ENCODE measurements at regions not wholly inside any gene's neighbourhood (a gene's known extent, or its start where the extent isn't known, plus 50 kb on each side); places are given as distances from the start of the nearest gene placed in this dataset.

DNA sequence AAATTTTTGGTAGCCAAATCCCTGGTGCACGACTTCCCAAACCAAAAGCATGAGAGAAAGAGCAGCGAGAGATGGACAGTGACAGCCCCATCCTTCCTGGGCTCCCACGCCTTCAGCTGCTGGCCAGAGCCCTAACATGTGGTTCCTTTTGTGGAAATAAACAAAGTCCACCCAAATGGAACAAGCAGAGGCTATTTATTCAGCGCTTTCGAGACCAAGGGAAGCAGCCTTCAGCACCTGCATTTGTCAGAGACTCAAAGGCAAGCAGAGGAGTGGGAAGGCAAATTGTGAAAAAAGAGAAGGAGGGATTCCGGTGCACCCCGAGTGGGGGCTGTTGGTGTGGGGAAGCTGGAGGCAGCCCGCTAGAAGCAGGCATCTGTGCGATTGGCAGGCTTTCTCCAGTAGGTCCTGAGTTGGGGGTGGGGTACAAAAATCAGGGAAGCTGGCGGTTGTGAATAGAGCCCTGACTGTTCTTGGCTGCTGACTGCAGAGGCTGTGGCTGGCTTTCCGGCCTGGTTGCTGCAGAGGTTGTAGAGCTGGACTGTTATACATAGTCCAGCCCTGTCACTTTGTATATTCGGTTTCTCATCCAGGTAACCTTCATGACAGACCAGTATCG is 427.2 kb downstream of the OCA2 start:
- peak; percentile 43 for DNase-seq

GRCh38 chr15:27670486-27671209 is 428.5 kb downstream of the OCA2 start:
- DNase-seq = peak; percentile 43

GRCh38 chr15:27669641-27670040 is 429.5 kb downstream of the OCA2 start:
- DNase-seq = no peak

DNA sequence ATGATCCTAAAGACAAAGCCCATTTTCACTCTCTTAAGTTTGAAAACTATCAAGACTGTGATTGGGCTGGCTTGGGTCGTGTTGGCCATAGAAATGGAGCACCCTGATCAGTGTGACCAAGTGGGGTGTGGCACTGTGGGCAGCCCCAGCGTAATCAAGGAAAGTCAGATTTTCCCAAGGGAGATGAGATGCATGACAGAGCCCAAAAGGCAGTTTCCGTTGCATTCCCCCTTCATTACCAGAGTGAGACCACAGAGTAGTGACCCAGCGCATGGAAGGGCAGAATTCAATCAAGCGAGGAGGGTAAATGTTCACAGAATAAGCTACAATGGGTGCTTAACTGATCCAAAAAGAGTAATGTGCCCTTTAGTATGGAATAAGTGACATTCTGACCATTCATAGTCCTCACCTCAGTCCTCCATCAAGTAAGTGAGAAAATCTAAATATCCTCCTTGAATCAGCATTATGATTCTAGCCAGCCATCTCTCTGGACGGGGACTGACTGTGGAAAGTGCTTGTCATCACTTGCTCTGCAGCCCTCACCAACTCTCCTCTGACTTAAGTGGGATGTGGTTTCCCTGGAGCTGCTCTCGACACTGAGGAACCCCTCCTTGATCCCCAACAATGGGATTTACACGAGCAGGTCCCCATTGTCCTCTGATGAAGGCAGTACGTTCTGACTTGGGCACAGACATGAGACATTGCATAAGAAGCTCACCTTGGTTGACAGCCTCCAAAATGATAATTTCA is 430.5 kb downstream of the OCA2 start:
- DNase-seq = no peak

GRCh38 chr15:27665002-27665401 is 434.1 kb downstream of the OCA2 start:
- no peak for DNase-seq

- no peak for DNase-seq
Measured at GRCh38 chr15:27662892-27663291, 436.2 kb downstream of the OCA2 start.

DNA sequence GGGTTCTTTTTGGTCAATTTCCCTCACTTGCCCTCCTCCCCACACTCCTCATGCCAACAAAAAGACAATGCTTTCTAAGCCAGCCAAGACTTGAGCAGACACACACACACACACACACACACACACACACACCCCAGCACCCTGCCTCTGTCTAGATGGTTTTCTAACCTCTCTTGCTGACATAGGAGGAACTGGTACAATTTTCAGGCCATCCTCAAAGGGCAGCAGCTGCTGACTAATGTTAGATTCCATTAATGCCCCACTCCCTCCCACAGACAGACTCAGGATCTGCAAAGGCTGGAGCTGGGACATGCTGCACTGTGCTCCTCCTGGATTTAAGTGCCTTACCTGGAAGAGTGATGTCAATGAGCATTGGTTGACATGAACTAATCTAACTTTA is 438.4 kb downstream of the OCA2 start:
- DNase-seq = no peak

DNA sequence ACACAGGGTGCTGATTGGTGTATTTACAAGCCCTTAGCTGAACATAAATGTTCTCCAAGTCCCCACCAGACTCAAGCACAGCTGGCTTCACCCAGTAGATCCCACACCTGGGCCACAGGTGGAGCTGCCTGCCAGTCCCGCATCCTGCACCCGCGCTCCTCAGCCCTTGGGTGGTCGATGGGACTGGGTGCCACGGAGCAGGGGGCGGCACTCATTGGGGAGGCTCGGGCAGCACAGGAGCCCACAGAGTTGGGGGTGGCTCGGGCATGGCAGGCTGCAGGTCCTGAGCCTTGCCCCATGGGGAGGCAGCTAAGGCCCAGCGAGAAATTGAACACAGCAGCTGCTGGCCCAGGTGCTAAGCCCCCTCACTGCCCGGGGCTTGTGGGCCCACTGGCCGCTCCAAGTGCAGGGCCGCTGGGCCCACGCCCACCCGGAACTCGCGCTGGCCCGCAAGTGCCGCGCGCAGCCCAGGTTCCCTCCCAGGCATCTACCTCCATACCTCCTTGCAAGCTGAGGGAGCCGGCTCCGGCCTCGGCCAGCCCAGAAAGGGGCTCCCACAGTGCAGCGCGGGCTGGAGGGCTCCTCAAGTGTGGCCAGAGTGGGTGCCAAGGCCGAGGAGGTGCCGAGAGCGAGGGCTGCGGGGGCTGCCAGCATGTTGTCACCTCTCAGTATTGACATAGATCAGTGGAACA is 442.7 kb downstream of the OCA2 start:
- DNase-seq = no peak

DNA sequence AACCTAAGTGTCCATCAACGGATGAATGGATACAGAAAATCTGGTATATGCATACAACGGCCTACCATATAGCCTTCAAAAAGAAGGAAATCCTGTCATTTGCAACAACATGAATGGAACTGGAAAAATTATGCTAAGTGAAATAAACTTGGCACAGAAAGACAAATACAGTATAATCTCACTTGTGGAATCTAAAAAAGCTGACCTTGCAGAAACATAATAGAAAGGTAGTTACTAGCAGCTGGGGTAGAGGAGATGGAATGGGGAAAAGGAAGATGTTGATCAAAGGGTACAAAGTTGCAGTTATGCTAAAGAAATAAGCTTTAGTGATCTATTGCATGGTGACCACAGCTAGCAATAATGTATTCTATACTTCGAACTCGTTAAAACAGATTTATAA is 444.1 kb downstream of the OCA2 start:
- DNase-seq = no peak

DNA sequence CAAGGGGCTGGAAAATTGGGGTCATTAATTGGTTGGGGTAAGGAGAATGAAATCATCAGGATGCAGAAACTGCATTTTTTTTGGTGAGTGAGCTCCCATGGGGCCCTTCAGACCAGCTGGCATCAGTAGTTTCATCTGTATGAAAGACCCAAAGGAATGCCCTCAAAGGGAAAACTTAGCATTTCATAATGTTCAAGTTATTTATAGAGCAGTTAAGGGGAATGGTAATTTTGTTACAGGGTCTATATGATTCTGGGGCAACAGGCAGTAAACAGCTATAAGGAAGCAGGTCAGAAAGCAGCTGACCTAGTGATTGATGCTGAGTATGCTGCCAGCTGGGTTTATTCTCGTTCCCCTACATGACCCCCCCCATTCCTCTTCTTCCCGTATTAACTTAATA is 448.9 kb downstream of the OCA2 start:
- no peak for DNase-seq

GRCh38 chr15:27648359-27648758 is 450.8 kb downstream of the OCA2 start:
- no peak for DNase-seq

DNA sequence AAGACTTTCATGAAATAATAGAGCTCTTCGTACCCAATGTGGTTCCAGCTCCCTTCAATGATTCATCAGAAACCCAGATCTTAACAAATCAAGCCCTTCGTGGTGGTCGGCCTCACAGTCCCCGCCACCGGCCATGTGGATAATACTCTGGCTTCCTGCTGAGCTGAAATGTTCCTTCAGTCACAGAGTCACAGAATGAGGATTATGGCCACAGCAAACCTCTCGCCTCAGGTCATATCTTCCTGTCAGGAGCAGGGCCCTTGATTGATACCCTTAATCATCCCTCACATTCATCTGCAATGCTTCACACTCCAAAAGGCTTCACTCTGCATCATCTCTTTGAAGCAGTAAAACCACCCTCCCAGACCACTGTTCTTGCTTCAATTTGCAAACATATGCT is 452.6 kb downstream of the OCA2 start:
- no peak for DNase-seq

- DNase-seq = no peak
Measured at GRCh38 chr15:27645672-27646071, 453.4 kb downstream of the OCA2 start.

- DNase-seq = no peak
Measured at GRCh38 chr15:27642981-27643380, 456.1 kb downstream of the OCA2 start.

DNA sequence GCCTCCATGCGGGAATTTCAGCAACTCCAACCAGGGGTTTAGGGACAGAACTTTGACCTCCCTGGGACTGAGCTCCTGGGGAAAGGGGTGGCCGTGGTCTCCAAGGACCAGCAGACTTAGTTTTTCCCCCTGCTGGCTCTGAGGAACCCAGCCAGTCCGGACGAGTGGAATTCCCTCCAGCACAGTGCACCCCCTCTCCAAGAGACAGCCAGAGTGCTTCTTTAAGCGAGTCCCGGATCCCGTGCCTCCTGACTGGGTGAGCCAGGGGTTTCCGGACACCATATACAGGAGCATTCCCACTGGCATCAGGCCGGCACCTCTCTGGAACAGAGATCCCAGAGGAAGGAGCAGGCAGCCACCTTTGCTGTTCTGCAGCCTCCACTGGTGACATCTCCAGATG is 459.5 kb downstream of the OCA2 start:
- DNase-seq = no peak

DNA sequence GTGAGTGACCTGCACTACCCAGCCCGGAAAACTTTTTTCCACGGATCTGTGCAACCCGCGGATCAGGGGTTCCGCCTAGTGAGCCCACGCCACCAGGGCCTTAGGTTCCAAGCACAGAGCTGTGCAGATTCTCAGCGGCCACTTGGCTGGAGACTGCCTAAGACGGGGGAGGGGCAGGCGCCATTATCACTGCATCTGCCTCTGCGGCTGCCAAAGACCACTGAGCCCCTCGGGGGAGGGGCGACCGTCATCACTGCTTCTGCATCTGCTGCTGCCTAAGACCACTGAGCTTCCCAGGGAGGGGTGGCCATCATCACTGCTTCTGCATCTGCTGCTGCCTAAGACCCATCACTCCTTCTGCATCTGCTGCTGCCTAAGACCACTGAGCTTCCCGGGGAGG is 460.2 kb downstream of the OCA2 start:
- DNase-seq = no peak

DNA sequence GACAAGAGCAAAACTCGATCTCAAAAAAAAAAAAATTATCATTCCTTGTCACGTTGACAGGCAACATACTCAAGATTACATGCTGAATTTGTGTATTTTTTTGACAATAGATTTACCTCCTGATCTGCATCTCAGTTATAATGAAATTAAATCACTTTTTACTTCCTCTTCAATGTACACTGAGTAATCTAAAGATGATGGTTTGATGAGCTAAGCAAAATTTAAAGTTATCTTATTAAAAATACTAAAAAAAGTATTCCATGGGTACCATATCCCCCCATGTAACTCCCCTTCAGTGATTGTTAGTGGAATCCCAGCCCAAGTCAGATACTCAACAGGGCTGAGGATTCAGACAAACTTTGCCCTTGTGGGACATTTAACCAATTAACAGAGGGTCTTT is 463.2 kb downstream of the OCA2 start:
- DNase-seq = no peak

DNA sequence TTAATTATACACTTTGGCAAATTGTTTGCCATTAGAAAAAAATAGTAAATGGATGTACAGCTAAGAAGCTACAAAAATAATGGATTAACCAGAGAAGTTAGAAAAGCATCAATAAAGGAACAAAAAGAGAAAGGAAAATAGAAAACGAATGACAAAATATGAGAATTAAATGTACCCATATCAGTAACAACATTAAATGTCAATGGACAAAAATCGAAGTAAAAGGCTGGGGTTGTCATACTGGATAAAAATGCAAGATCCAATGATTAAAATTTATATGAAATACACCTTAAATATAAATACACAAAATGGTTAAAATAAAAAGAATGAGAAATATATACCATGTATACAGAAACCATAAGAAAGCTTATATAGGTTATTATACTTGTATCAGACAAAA is 470.6 kb downstream of the OCA2 start:
- no peak for DNase-seq

GRCh38 chr15:27627623-27628022 is 471.5 kb downstream of the OCA2 start:
- no peak for DNase-seq

GRCh38 chr15:27623560-27624305 is 475.4 kb downstream of the OCA2 start:
- no peak for DNase-seq

DNA sequence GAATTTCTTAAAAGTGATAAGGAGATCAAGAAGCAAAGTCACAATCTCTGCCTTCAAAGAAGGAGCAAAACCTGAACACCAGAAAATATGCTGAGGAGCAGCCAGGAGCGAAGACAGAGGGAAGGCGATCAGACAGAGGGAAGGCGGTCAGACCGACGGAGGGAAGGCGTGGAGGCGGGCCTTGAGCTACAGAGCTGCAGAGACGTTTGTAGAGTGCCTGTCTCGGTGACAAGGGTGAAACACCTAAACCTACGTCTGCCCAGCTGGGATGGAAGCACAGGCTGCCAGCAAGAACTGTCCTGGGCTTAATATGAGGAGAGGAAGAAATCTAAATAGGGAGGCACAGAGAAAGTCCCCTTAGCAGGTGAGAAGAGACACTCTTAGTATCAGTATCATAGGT is 476.0 kb downstream of the OCA2 start:
- no peak for DNase-seq

GRCh38 chr15:27622371-27622770 is 476.7 kb downstream of the OCA2 start:
- no peak for DNase-seq
